ENCODE measurements at regions not wholly inside any gene's neighbourhood (a gene's known extent, or its start where the extent isn't known, plus 50 kb on each side); places are given as distances from the start of the nearest gene placed in this dataset.

DNA sequence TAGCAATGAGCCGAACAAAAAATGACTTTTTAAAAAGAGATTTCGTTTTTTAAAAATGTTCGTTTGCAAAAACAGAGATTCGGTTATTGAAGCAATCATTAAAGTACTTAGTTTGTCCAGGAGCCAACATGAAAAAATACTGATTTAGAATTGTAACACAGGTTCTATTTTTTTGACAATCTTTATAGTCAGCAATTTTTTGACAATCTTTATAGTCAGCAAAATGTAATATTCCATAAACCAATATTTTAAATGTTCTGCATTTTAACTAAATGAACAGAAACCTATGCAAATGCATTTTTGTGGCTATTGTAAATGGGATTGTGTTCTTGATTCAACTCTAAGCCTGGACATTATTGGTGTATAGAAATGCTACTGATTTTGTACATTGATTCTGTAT, 161.8 kb downstream of the DSEL start:
- TF ChIP-seq, protein P1, sequence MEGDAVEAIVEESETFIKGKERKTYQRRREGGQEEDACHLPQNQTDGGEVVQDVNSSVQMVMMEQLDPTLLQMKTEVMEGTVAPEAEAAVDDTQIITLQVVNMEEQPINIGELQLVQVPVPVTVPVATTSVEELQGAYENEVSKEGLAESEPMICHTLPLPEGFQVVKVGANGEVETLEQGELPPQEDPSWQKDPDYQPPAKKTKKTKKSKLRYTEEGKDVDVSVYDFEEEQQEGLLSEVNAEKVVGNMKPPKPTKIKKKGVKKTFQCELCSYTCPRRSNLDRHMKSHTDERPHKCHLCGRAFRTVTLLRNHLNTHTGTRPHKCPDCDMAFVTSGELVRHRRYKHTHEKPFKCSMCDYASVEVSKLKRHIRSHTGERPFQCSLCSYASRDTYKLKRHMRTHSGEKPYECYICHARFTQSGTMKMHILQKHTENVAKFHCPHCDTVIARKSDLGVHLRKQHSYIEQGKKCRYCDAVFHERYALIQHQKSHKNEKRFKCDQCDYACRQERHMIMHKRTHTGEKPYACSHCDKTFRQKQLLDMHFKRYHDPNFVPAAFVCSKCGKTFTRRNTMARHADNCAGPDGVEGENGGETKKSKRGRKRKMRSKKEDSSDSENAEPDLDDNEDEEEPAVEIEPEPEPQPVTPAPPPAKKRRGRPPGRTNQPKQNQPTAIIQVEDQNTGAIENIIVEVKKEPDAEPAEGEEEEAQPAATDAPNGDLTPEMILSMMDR (IDR thresholded peaks at IDR 0.05; ENCODE audit: low read depth, low read length, poor library complexity, severe bottlenecking), result no peak
- no peak for TF ChIP-seq EZH2phosphoT487 (IDR thresholded peaks at IDR 0.05; ENCODE audit: borderline replicate concordance, low read length)
